T-helper 22 cell (primary cell): ENCODE measurements at regions not wholly inside any gene's neighbourhood (a gene's known extent, or its start where the extent isn't known, plus 50 kb on each side); places are given as distances from the start of the nearest gene placed in this dataset.

Source experiments
- DNase-seq: peaks from one replicate; pipeline ENCODE4 v3.0.0-alpha.2; 2020; ENCODE audit warnings: low read depth

GRCh38 chr15:67003586-67003985 lies 61.8 kb upstream of the SMAD3 start:
- DNase-seq, result no peak

DNA sequence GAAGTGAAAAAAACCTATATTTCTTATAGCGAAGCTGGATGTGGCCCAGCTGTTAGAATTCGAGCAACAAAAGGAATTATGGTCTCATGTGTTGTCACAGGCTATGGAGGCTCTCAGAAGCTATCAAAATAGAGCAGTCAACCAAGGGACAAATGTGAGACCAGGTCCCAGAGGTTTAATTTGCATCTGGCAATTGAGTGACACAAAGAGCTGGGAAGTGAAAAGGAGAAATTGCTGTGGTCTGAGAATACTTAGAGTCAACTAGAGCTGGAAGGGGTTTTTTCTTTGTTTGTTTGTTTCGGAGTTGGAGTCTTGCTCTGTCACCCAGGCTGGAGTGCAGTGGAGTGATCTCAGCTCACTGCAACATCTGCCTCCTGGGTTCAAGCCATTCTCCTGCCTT lies 61.3 kb upstream of the SMAD3 start:
- no peak for DNase-seq

DNA sequence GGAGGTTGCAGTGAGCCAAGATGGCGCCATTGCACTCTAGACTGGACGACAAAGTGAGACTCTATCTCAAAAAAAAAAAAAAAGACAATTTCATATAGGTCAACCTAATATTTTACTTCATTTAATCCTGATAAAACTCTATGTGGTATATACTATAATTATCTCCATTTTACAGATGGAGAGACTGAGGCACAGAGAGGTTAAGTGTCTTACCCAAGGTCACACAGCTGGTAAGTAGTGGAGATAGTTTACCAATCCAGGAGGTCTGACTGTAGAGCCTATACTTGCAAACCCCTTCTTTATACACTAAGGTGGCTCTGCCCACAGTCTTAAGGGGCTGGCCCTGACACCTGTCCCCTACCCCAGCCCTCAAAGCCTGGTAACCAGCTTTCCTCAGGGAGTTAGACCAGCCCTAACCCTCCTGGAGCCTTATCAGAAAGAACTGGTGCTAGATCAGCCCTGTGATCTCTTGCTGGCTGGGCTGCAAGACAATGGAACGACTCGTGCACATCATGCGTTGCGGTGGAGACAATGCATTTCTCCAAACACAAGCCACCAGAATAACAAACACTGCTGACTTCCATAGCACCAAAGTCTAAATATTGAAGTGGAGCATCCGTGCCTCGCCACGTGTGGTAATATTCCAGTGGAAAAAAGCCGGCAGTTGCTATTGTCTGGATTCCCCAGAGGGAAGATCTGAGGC lies 60.0 kb upstream of the SMAD3 start:
- no peak for DNase-seq

DNA sequence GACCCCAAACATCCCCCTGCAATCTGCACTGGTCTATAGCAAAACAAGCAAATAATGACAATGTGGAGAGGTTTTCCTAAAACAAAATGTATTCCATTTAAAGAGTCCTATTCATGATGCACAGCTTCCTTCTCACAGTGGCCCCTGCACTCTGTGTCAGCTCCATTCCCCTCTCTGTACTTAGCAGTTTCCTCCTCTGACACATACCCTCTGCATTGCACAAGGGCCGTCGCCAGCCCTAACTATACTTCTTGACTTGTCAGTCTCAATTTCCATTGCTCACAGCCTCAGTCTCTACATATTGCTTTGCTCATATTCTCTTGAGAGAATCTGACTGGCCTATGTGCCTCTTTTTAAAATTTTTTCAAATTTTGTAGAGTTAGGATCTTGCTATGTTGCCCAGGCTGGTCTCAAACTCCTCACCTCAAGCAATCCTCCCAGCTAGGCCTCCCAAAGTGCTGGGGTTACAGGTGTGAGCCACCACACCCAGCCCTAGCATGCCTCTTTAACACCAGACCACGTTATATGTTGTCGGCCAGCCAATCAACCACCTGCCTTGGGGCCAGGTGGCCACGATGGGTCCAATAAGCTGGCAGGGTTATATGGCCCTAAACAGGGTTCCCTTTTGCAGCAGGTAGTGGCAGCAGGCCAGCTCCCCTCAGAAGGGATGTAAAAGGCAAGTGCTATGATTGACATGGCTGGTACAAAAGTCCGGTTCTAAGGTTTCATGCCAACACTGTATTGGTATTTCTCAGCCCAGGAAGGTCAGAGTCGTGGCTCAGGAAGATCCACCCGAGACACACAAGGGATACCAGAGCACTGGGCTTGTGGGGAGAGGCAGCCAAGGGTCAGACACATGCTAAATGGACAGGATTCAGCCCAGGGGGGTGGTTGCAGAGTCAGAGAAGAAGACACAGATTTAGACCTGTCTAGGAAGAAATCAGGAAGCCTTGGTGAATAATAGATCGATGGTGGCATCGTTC lies 59.0 kb upstream of the SMAD3 start:
- no peak for DNase-seq

DNA sequence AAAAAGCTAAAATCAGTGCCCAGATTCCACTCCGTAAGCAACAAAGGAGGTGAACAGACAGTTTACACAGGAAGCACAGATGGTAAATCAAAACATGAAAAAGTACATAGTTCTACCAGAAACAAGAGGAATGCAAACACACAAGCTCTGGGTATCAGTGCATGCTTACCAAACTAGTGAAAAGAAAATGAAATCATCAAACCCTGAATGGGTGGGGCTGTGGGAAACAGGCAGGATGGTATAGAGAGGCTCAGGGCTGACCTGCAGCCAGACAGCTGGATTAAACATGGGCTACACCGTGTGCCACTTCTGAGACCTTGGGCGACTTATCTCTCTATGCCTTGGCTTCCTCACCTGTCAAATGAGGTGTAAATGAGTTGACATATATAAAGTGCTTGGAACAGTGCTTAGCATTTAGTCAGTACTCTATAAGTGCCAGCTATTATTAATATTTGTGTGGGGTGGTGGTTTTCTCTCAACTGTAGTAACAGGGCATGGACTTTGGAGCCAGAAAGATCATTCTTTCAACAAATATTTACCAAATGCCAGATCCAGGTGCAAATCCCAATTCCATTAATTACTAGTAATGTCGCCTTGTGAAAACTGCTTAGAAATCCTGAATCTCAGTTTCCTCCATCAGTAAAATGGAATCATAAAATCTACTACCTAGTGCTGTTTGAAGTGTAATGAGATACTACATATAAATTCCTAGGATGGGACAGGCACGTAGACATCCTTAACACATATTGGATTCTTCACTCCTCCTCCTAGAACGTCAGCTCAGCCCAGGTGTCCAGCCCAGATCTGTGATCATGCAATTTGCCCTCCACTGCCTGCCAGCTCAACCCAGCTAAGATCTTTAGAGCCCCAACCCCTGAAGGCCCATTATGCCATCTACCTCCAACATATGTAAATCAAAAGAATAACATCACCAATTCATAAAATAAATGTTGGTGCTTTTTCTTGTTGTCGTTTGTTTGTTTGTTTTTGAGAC lies 55.5 kb upstream of the SMAD3 start:
- no peak for DNase-seq

DNA sequence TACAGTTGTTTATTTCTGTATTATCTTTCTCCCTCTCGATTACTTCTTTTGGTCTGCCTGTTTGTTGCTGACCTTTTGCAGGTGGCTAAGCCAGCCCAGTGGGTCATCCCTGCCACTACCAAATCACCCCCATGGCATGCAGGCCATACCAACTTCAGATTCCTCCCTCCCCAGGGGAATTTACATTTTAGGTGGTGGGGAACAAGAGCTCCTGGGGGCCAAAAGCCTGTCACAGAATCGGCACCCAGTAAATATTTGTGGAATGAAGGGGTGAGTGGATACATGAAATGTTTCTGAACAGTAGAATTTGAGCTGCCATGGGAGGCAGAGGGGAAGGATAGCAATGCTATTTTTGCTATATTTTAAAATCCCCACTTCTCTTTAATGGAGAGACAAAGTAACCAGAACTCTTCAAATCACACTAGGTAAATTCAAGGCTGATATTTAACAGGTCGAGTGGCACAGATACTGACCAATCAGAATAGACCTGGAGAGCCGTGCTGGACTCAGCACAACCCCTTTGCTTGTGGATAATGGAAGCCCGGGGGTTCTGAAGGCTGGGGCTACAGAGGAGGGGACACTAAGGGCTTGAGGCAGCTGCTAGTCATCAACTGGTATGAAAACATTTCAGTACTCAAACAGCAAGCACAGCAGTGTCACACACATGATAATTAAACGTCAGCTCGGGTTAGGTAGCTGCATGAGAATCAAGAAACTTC lies 54.3 kb upstream of the SMAD3 start:
- DNase-seq, result no peak

DNA sequence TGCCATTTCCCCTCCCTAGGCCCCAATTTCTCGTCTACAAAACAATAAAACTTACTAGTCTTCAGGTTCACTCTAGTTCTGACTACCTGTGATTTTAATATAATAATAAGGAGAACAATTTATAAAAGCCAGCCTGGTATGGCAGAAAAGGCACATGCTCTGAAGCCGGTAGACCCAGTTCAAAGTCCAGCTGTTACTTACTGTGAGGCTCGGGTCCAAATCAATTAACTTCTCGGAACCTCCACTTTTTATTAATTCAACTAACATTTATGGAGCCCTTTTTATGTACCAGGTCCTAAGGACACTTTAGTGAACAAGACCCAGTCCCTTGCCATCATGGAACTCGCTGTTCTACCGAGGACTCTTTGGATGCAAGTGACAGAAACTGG lies 53.8 kb upstream of the SMAD3 start:
- no peak for DNase-seq

DNA sequence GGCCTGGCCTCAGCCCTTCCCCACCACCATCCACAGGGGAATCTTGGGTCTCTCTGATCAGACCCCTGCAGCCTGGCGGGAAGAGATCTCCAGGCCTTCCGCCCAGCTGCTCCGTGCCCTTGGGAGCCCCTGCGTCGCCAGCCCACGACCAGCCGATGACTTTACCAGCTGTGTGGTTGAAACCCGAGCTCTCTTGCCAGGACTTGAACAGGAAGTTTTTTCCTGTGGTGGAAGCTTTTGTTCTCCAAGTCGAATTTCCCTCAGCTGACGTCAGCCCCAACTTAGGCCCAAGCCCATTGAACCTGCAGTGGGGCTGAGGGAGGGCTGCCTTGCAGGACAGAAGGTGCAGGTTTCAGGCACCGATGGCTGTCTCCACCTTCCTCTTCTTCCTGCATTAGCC lies 51.7 kb upstream of the SMAD3 start:
- DNase-seq, result no peak
